Thoracic aorta (tissue), 2 donors: ENCODE measurements at regions not wholly inside any gene's neighbourhood (a gene's known extent, or its start where the extent isn't known, plus 50 kb on each side); places are given as distances from the start of the nearest gene placed in this dataset.
A peak's percentile ranks its signal among the peaks of the same experiment; 100 is the strongest.

Experiments used
- ATAC-seq: fragments of 150-250 bp; one replicate; pipeline ENCODE4 v1.8.0; 2017; ENCODE audit warnings: low read depth; ENCODE audit not compliant: insufficient number of reproducible peaks, low FRiP score
- DNase-seq: peaks from one replicate; pipeline ENCODE4 v3.0.0-alpha.2; 2020; ENCODE audit warnings: low spot score
- H3K27ac ChIP-seq, 2 donors: fragments of 200-600 bp; sonication (generic); 1 replicate in 1 of 2; 2 replicates in 1 of 2; pipeline ENCODE4 v1.5.1; 2016; ENCODE audit warnings: mild to moderate bottlenecking in 2 of 2, moderate library complexity in 2 of 2
- H3K27me3 ChIP-seq: fragments of 200-600 bp; sonication (generic); replicated peaks from 2 replicates; pipeline ENCODE4 v1.6.0; 2016; ENCODE audit warnings: mild to moderate bottlenecking; ENCODE audit not compliant: insufficient read depth
- H3K36me3 ChIP-seq: fragments of 200-600 bp; sonication (generic); one replicate; pipeline ENCODE4 v1.5.1; 2016
- H3K4me1 ChIP-seq, 2 donors: fragments of 200-600 bp; sonication (generic); 1 replicate in 1 of 2; 2 replicates in 1 of 2; pipeline versions ENCODE4 v1.5.1 to v1.6.0; 2016; ENCODE audit warnings: low read depth in 2 of 2, mild to moderate bottlenecking in 1 of 2; ENCODE audit not compliant: control insufficient read depth in 1 of 2
- H3K4me3 ChIP-seq: fragments of 200-600 bp; sonication (generic); 2 replicates; pipeline ENCODE4 v1.5.1; 2016; ENCODE audit warnings: mild to moderate bottlenecking
- H3K9me3 ChIP-seq: fragments of 200-600 bp; sonication (generic); 2 replicates; pipeline ENCODE4 v1.5.1; 2016
- TF ChIP-seq, protein P1 (sequence below): fragments of 200-600 bp; sonication (generic); IDR thresholded peaks from one replicate; pipeline ENCODE4 v1.5.1; 2019; ENCODE audit warnings: antibody characterized with exemption

DNA sequence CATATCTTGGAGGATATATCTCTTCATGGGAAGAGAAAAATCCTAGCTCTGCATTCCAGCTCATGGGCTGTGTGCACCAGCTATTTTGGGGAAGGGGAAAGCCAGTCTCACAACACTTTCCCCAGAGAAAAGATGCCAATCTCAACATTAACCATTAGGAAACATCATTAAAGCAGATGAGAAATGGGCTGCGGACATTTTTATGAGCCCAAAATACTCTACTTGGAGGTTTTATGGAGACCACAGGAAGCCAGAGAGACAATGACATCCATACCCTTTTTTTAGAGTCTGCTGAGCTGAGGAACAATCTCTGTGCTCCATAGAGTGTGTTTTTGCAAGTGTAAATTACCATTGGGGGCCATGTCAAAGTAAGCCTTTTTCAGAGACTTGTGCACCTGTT is 213.7 kb downstream of the TRIB2 start:
- Histone ChIP-seq H3K4me1 (peaks cover 0 to under 1% of the 10 kb centered on the region in 2 donors), H3K27ac (no peak overlapping the region), H3K9me3 (no peaks in the 10 kb centered on the region), H3K36me3 (no peaks in the 10 kb centered on the region), H3K27me3 (no peaks in the 10 kb centered on the region), H3K4me3 (no peak overlapping the region)
- TF ChIP-seq, protein P1, sequence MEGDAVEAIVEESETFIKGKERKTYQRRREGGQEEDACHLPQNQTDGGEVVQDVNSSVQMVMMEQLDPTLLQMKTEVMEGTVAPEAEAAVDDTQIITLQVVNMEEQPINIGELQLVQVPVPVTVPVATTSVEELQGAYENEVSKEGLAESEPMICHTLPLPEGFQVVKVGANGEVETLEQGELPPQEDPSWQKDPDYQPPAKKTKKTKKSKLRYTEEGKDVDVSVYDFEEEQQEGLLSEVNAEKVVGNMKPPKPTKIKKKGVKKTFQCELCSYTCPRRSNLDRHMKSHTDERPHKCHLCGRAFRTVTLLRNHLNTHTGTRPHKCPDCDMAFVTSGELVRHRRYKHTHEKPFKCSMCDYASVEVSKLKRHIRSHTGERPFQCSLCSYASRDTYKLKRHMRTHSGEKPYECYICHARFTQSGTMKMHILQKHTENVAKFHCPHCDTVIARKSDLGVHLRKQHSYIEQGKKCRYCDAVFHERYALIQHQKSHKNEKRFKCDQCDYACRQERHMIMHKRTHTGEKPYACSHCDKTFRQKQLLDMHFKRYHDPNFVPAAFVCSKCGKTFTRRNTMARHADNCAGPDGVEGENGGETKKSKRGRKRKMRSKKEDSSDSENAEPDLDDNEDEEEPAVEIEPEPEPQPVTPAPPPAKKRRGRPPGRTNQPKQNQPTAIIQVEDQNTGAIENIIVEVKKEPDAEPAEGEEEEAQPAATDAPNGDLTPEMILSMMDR, result no peak
- ATAC-seq, result no peak
- DNase-seq, result no peak

DNA sequence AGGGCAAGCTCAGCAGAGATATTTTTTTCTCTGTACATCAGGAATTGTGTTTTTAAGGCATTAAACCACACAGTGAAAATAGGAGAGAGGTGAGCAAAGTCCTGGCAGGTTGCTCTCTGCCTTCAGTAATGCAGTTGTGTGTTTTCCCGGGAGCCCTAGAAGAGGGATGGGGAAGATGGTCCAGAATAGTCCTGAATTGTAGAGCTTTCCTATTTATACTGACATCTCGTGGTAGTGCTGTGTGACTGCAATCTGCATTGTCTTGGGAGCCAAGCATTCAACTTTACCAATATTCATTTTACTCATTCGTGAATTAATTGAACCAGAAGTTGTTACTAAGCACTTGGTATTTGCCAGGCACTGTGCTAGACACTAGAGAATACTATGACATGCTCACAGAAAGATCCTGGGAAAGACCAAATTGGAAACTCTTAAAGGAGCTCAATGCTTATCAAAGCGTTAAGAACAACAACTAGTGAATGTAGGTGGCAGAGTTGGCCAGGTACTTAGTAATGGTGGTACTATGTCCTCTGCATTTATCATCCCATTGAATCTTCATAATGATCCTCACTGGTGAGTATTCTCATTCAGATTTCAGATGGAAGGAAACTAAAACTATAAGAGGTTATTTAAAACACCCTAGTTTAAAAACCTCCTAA is 214.6 kb downstream of the TRIB2 start:
- Histone ChIP-seq H3K27ac (no peak overlapping the region), H3K27me3 (no peaks in the 10 kb centered on the region), H3K36me3 (no peaks in the 10 kb centered on the region), H3K4me3 (no peak overlapping the region), H3K4me1 (peaks cover 5% of the 10 kb centered on the region in 2 donors), H3K9me3 (no peaks in the 10 kb centered on the region)
- ATAC-seq, result no peak
- DNase-seq, result no peak
- TF ChIP-seq, protein P1, result peak; percentile 85

DNA sequence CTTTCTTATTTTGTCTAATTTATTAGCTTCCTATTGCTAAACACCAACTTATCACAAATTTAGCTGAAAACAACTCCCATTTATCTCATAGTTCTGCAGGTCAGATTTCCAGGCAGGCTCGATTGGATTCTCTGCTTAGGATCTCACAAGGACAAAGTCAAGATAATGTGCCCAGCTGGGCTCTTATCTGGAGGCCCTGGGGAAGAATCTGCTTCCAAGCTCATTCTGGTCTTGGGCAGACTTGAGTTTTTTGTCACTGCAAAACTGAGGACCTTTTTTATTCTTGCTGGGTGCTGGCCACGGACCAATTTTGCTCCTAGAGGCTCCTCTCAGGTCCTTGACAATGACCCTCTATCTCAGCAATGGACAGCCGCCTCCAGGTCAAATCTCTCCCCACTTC is 215.5 kb downstream of the TRIB2 start:
- H3K9me3 ChIP-seq, result no peaks in the 10 kb centered on the region
- TF ChIP-seq, protein P1, result no peak
- H3K36me3 ChIP-seq, result no peaks in the 10 kb centered on the region
- H3K27ac ChIP-seq, result no peak overlapping the region
- peaks cover 5 to 10% of the 10 kb centered on the region in 2 donors for H3K4me1 ChIP-seq
- no peak for DNase-seq
- ATAC-seq, result no peak
- H3K27me3 ChIP-seq, result no peaks in the 10 kb centered on the region
- H3K4me3 ChIP-seq, result no peak overlapping the region

DNA sequence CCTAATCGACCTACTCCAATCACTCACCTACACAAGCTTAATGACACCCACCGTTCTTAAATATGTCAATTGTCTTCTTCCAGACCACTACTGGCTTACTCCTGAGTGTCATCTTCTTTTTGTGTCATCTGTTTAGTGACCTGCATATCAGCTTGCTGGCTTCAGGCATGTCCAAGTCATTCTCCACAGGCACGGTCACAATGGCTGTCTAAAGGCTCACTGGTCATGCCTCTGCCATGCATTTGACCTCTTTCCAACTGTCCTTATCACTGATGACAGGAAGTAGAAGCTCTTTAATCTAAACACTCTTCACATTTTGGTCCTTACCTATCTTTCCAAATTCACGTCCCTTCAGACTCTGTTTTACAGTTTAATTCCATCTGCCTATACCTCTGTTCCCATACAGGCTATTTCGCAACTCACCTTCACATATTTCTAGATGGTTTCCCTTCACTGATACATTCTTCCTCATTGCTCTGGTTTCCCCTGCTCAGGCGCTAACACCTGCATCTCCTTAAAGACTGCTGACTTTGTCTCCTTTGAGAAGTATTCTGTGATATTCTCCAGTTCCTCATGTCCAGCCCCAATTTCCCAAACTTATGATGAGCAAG is 217.5 kb downstream of the TRIB2 start:
- ATAC-seq, result no peak
- peaks cover 5 to 10% of the 10 kb centered on the region in 2 donors for H3K4me1 ChIP-seq
- no peaks in the 10 kb centered on the region for H3K36me3 ChIP-seq
- H3K27ac ChIP-seq, result no peak overlapping the region
- TF ChIP-seq, protein P1, result no peak
- H3K27me3 ChIP-seq, result no peaks in the 10 kb centered on the region
- no peak overlapping the region for H3K4me3 ChIP-seq
- H3K9me3 ChIP-seq, result no peaks in the 10 kb centered on the region
- DNase-seq, result no peak

DNA sequence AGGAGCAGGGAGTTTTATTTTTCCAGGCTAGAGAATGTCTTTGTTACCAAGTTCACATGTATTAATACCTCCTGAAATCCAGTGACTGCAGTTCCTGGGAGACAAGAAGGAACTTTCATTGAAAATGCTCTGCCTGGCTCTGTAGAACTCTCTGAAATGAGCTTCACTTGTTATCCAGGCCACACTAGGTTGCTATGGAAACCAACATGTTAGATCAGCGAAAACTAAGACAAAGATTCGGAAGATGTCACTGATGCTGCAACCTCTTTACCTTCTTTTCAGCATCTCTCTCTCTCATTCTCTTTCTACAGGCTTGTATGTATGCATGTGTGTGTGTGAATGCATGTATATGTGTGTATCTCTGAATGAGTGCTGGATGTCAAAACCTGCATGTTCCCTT is 218.5 kb downstream of the TRIB2 start:
- H3K27ac ChIP-seq, result peak overlapping the region in 1 of 2 donors; percentile 42
- H3K9me3 ChIP-seq, result no peaks in the 10 kb centered on the region
- TF ChIP-seq, protein P1, result no peak
- DNase-seq (no peak), ATAC-seq (no peak)
- H3K36me3 ChIP-seq, result no peaks in the 10 kb centered on the region
- peak overlapping the region; percentile 40 for H3K4me3 ChIP-seq
- no peaks in the 10 kb centered on the region for H3K27me3 ChIP-seq
- peaks cover 5 to 10% of the 10 kb centered on the region in 2 donors for H3K4me1 ChIP-seq
